NCI-H146 treated with DMSO at 0.1 percent for 48 hours (cell line): ENCODE measurements at regions not wholly inside any gene's neighbourhood (a gene's known extent, or its start where the extent isn't known, plus 50 kb on each side); places are given as distances from the start of the nearest gene placed in this dataset.

ENCODE experiments used
- DNase-seq: peaks from one replicate; lab custom pipeline; 2025; ENCODE audit not compliant: unreplicated experiment; lab: John Stamatoyannopoulos, UW

GRCh38 chr13:29958476-29958875, 108.1 kb upstream of the UBL3 start:
- DNase-seq, result no peak

GRCh38 chr13:29957320-29957719, 106.9 kb upstream of the UBL3 start:
- DNase-seq, result no peak

- no peak for DNase-seq
Measured at GRCh38 chr13:29956853-29957252, 106.4 kb upstream of the UBL3 start.

GRCh38 chr13:29955137-29955650, 104.8 kb upstream of the UBL3 start:
- DNase-seq, result no peak

GRCh38 chr13:29954082-29955028, 103.9 kb upstream of the UBL3 start:
- no peak for DNase-seq

- no peak for DNase-seq
Measured at GRCh38 chr13:29953542-29953941, 103.1 kb upstream of the UBL3 start.

- DNase-seq, result no peak
Measured at GRCh38 chr13:29952245-29952644, 101.8 kb upstream of the UBL3 start.

GRCh38 chr13:29948791-29949190, 98.4 kb upstream of the UBL3 start:
- no peak for DNase-seq

- DNase-seq, result no peak
Measured at GRCh38 chr13:29948244-29948643, 97.8 kb upstream of the UBL3 start.

GRCh38 chr13:29947839-29948238, 97.4 kb upstream of the UBL3 start:
- no peak for DNase-seq

- DNase-seq, result no peak
Measured at GRCh38 chr13:29946093-29946492, 95.7 kb upstream of the UBL3 start.

- no peak for DNase-seq
Measured at GRCh38 chr13:29943686-29944085, 93.3 kb upstream of the UBL3 start.

- no peak for DNase-seq
Measured at GRCh38 chr13:29943273-29943672, 92.9 kb upstream of the UBL3 start.

- DNase-seq, result no peak
Measured at GRCh38 chr13:29940715-29941114, 90.3 kb upstream of the UBL3 start.

GRCh38 chr13:29939158-29939557, 88.7 kb upstream of the UBL3 start:
- no peak for DNase-seq

- no peak for DNase-seq
Measured at GRCh38 chr13:29937841-29938240, 87.4 kb upstream of the UBL3 start.

- no peak for DNase-seq
Measured at GRCh38 chr13:29937379-29937778, 87.0 kb upstream of the UBL3 start.

- DNase-seq, result no peak
Measured at GRCh38 chr13:29936956-29937355, 86.5 kb upstream of the UBL3 start.

GRCh38 chr13:29936051-29936813, 85.8 kb upstream of the UBL3 start:
- DNase-seq, result no peak

- DNase-seq, result no peak
Measured at GRCh38 chr13:29935309-29935981, 85.0 kb upstream of the UBL3 start.

GRCh38 chr13:29934531-29935308, 84.3 kb upstream of the UBL3 start:
- no peak for DNase-seq
